NCI-H1092 (cell line): ENCODE measurements at regions not wholly inside any gene's neighbourhood (a gene's known extent, or its start where the extent isn't known, plus 50 kb on each side); places are given as distances from the start of the nearest gene placed in this dataset.
"Not testable (repeated sequence)": the region's sequence is repeated elsewhere in the genome, so short reads cannot be mapped to it uniquely, and the experiment has no call there.

Experiments used
- DNase-seq: peaks from one replicate; lab custom pipeline; 2025; lab: John Stamatoyannopoulos, UW

- no peak for DNase-seq
Observed at GRCh38 chr7:79778786-79779770, 325.6 kb upstream of the MAGI2 start.

GRCh38 chr7:79775911-79776310 is 322.4 kb upstream of the MAGI2 start:
- DNase-seq, result no peak

DNA sequence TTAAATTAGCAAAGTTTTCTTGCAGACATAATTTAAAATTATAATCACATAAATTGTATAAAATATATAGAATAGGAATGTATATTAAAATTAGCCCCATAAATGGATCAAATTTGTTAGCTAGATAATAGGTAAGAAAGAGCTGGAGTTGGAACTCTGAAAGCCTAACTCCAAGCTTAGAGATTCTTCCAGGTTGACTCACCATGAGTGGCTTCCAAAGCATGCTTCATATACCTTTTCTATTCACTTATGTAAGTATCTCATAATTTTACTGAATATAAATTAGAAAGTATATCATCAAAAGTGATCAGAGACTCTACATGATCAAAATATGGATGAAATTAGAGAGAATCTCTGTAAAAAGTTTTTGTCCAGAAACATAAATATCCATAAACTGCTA is 320.7 kb upstream of the MAGI2 start:
- no peak for DNase-seq

- DNase-seq, result no peak
Observed at GRCh38 chr7:79770970-79771369, 317.5 kb upstream of the MAGI2 start.

DNA sequence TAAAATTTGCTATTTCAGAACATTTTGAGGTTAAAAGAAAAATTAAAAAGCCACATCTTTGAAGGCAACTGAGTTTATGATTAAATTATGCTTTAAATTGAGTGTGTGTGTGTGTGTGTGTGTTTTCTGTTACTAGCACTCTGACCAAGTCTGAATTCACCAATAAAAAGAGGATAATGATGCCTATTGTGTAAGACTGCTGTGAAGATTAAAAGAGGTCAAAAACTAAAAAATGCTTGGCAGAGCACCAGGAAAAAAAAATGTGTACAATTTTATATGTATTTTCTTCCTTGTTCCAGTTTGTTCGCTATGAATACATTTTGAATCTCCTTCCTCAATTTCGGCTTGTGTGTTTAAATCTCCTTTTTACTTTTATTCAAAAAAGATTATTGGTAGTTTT is 316.6 kb upstream of the MAGI2 start:
- DNase-seq, result no peak

DNA sequence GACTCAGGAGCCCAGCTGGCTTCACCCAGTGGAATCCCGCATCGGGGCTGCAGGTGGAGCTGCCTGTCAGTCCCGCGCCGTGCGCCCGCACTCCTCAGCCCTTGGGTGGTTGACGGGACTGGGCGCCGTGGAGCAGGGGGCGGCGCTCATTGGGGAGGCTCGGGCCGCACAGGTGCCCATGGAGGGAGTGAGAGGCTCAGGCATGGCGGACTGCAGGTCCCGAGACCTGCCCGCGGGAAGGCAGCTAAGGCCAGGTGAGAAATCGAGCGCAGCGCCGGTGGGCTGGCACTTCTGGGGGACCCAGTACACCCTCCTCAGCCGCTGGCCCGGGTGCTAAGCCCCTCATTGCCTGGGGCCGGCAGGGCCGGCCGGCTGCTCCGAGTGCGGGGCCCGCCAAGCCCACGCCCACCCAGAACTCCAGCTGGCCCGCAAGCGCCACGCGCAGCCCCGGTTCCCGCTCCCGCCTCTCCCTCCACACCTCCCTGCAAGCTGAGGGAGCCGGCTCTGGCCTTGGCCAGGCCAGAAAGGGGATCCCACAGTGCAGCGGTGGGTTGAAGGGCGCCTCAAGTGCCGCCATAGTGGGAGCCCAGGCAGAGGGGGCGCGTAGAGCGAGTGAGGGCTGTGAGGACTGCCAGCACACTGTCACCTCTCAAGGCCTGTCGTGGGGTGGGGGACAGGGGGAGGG is 314.6 kb upstream of the MAGI2 start:
- DNase-seq, result not testable (repeated sequence)

DNA sequence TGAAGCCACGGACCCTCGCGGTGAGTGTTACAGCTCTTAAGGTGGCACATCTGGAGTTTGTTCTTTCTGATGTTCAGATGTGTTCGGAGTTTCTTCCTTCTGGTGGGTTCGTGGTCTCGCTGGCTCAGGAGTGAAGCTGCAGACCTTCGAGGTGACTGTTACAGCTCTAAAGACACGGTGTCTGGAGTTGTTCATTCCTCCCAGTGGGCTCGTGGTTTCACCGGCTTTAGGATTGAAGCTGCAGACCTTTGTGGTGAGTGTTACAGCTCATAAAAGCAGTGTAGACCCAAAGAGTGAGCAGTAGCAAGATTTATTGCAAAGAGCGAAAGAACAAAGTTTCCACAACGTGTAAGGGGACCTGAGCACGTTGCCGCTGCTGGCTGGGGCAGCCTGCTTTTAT is 313.7 kb upstream of the MAGI2 start:
- not testable (repeated sequence) for DNase-seq

DNA sequence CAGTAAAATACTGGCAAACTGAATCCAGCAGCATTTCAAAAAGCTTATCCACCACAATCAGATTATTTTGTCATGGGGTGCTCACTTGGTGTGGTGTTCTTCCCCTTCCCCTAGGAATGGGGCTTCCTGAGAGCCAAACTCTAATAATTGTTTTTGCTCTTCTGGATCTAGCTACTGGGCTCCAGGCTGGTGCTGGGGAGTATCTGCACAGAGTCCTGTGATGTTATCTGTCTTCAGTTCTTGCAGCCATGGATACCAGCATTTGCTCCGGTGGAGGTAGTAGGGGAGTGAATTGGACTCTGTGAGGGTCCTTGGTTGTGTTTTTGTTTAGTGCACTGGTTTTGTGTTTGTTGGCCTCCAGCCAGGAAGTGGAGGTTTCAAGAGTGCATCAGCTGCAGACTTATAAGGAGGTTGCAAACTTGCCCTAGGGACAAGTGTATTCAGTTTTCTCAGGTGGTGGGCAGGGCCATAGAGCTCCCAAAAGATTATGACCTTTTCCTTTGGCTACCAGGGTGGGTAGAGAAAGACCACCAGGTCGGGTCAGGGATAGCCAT is 308.5 kb upstream of the MAGI2 start:
- no peak for DNase-seq

GRCh38 chr7:79750941-79751340 is 297.5 kb upstream of the MAGI2 start:
- DNase-seq, result not testable (repeated sequence)

- DNase-seq, result no peak
Observed at GRCh38 chr7:79749856-79750255, 296.4 kb upstream of the MAGI2 start.

DNA sequence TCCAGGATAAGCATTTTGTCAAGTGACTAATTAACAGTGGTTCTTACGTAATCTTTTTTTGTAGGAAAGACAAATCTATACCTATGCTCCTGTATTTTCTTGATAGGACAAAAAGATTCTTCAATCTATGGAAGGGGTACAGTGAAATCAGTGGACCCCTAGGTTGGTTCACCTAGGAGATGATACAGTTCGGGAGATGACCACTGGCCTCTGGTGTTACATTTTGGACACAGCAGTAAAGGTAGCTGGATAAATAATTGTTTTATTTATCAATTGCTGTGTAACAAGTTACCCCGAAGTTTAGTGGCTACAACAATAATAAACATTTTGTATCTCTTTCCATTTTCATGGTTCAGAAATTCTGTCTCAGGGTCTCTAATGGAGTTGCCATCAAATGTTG is 288.2 kb upstream of the MAGI2 start:
- no peak for DNase-seq

- no peak for DNase-seq
Observed at GRCh38 chr7:79740076-79740475, 286.6 kb upstream of the MAGI2 start.

- not testable (repeated sequence) for DNase-seq
Observed at GRCh38 chr7:79739036-79739709, 285.7 kb upstream of the MAGI2 start.

DNA sequence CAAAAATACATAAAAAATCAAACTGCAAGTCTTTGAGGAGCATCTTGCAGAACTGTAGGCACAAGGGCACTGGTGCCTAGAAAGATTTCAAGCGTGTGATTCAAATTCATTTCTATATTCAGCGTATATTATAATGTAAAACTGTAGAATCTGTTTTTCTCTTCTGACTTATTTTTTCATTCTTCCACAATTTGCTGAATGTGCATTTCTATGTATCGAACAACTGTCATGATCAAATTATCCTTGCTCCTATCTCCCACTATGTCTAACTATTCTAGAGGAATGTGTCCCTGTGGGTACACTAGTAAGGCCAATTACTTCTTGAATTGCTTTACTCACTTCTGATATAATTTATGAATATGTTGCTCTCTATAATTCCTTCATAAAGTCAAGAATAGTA is 283.0 kb upstream of the MAGI2 start:
- DNase-seq, result no peak

- DNase-seq, result no peak
Observed at GRCh38 chr7:79735012-79735411, 281.5 kb upstream of the MAGI2 start.

- DNase-seq, result no peak
Observed at GRCh38 chr7:79734181-79734580, 280.7 kb upstream of the MAGI2 start.

DNA sequence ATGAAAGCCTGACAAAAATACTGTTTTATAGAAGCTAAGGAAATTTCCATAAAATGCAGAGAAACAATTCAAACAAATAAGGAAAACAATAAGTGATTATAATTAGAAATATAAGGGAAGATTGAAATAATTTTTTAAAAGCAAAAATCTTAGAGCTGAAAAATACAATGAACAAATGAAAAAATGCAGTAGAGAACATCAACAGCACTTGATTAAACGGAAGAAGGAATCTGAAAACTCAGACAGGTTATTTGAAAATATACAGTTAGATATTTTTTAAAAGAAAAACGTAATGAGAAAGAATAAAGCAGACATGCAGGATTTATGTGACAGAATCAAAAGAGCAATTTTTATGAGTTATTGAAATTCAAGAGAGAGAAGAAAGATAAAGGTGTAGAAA is 279.1 kb upstream of the MAGI2 start:
- DNase-seq, result no peak

DNA sequence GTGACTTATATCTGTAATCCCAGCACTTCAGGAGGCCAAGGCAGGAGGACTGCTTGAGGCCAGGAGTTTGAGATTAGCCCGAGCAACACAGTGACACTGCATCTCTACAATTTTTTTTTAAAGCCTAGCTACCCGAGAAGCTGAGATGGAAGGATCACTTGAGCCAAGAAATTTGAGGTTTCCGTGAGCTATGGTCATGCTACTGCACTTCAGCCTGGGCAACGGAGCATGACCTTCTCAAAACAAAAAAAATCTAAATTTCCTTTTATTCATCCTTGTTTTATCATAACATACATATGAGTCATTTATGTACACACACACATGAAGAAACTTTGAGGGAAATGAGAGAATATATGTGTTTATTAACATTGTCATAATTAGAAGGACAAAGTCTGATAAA is 277.5 kb upstream of the MAGI2 start:
- DNase-seq, result no peak

DNA sequence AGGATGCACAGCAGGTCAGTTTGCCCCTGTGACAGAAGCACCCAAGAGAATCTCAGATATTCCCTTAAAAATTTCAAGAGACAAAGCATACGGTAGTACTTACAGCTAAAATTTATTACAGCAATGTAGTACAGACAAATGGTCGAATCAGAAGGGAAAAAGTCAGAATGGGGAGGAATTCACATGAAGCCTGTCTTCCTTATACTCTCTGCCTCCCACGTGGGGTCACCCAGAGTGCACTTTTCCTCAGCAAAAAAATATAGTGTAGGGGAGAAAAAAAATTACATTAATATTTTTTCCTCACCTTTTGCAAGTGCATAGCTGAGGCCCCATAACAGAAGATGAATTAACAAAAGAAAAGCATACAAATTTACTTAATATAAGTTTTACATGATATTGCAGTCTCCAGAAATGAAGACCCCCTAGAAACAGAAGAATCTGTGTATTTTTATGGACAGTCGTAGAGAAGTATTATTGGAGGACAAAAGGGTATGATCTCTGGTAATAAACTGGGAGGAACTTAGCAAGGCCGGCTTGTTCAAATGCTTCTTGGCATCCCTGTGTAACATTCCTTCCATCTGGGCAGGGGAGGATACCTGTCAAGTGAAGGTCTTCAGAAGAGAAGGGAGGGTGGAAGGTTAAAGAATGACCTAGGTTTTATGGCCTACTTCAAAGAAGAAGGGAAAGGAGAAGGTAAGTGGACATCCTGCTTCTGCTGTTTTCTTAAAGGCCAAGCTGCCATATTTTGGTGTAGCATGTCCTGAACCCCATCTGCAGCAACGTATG is 270.6 kb upstream of the MAGI2 start:
- no peak for DNase-seq

GRCh38 chr7:79722217-79722616 is 268.8 kb upstream of the MAGI2 start:
- DNase-seq, result no peak

- no peak for DNase-seq
Observed at GRCh38 chr7:79719216-79719615, 265.7 kb upstream of the MAGI2 start.

- DNase-seq, result no peak
Observed at GRCh38 chr7:79716329-79716728, 262.9 kb upstream of the MAGI2 start.
